Endothelial cell of umbilical vein (primary cell): ENCODE measurements at regions not wholly inside any gene's neighbourhood (a gene's known extent, or its start where the extent isn't known, plus 50 kb on each side); places are given as distances from the start of the nearest gene placed in this dataset.

ENCODE experiments used
- CTCF ChIP-seq, 2 donors: IDR thresholded peaks; 1 replicate in 1 of 2; 2 replicates in 1 of 2; pipeline ENCODE4 v1.5.1; 2011; ENCODE audit warnings: low read length in 2 of 2, mild to moderate bottlenecking in 2 of 2, moderate library complexity in 2 of 2, control low read depth in 1 of 2, inconsistent platforms in 1 of 2, low read depth in 1 of 2; ENCODE audit not compliant: insufficient read depth in 1 of 2; ENCODE audit errors: extremely low read depth in 1 of 2
- EZH2 ChIP-seq: IDR thresholded peaks from 2 replicates; pipeline ENCODE4 v1.6.1; 2012; ENCODE audit warnings: borderline replicate concordance, low read depth, mild to moderate bottlenecking, moderate library complexity, low read length, inconsistent platforms; ENCODE audit not compliant: severe bottlenecking
- JUN ChIP-seq: IDR thresholded peaks from 2 replicates; pipeline ENCODE4 v1.6.1; 2011; ENCODE audit warnings: borderline replicate concordance, low read depth; ENCODE audit not compliant: insufficient read length, insufficient read depth
- POLR2A ChIP-seq: IDR thresholded peaks from 2 replicates; pipeline ENCODE4 v1.6.1; 2012; ENCODE audit warnings: low read depth, mild to moderate bottlenecking, control low read depth, low read length

- no peak for TF ChIP-seq CTCF (IDR thresholded peaks at IDR 0.05; ENCODE audit: extremely low read depth in 1 of 2, insufficient read depth in 1 of 2, low read depth in 1 of 2, low read length in 2 of 2)
- TF ChIP-seq JUN: no peak
- TF ChIP-seq POLR2A: no peak
- no peak for TF ChIP-seq EZH2
These were observed 103.0 kb upstream of the SEMA3A start for GRCh38 chr7:84297616-84298015.
